ENCODE measurements at regions not wholly inside any gene's neighbourhood (a gene's known extent, or its start where the extent isn't known, plus 50 kb on each side); places are given as distances from the start of the nearest gene placed in this dataset.

GRCh38 chr5:24388448-24388847 lies 256.3 kb downstream of the CDH10 start:
- peaks cover 11 to 14% of the 10 kb centered on the region in 2 donors for H3K9me3 Mint-ChIP-seq
- peaks cover 4 to 18% of the 10 kb centered on the region in 2 donors for H3K36me3 Mint-ChIP-seq
- DNase-seq (ENCODE audit: low spot score in 2 of 2) (no peak), ATAC-seq (no peak)
- no peak overlapping the region for H3K27ac Mint-ChIP-seq

DNA sequence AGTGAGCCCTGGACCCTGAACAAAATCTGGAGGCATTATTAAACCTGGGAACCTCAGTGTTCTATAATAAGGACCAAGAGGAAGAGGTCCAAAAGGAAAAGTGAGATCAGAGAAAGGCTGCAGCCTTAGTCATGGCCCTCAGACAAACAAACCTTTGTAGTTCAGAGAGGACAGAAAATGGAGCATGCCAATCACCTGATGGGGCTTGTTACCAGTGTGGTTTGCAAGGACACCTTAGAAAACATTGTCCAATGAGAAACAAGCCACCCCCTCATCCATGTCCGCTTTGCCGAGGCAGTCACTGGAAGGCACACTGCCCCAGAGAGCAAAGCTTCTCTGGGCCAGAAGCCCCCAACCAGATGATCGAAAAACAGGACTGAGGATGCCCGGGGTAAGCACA lies 254.8 kb downstream of the CDH10 start:
- Mint-ChIP-seq H3K36me3 (peaks cover 4 to 18% of the 10 kb centered on the region in 2 donors), H3K9me3 (peaks cover 18 to 23% of the 10 kb centered on the region in 2 donors), H3K27ac (no peak overlapping the region)
- DNase-seq (ENCODE audit: low spot score in 2 of 2) (no peak), ATAC-seq (no peak)

GRCh38 chr5:24391816-24392215 lies 253.0 kb downstream of the CDH10 start:
- Mint-ChIP-seq H3K27ac (no peak overlapping the region), H3K36me3 (peaks cover 4 to 21% of the 10 kb centered on the region in 2 donors), H3K9me3 (peaks cover 21 to 26% of the 10 kb centered on the region in 2 donors)
- ATAC-seq (no peak), DNase-seq (ENCODE audit: low spot score in 2 of 2) (no peak)

DNA sequence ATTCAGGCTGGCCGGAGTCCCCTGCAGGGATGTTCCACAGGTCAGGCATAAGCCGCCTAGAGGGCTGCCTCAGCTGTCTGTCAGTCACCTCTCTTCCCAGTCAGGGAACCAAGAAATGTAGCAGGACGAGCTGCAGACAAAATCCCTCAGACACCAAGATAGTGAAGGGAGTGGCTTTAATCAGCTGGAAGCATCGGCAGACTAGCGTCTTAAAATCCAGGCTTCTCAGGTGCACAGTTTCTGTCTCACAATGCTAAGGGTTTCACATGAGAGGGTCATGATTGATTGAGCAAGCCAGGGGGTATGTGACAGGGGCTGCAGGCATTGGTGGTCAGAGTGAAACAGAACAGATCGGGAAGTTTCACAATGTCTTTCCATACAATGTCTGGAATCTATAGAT lies 247.2 kb downstream of the CDH10 start:
- Mint-ChIP-seq H3K9me3 (peaks cover 30 to 50% of the 10 kb centered on the region in 2 donors), H3K27ac (no peak overlapping the region), H3K36me3 (peaks cover 0 to 17% of the 10 kb centered on the region in 2 donors)
- DNase-seq (ENCODE audit: low spot score in 2 of 2) (no peak), ATAC-seq (no peak)

DNA sequence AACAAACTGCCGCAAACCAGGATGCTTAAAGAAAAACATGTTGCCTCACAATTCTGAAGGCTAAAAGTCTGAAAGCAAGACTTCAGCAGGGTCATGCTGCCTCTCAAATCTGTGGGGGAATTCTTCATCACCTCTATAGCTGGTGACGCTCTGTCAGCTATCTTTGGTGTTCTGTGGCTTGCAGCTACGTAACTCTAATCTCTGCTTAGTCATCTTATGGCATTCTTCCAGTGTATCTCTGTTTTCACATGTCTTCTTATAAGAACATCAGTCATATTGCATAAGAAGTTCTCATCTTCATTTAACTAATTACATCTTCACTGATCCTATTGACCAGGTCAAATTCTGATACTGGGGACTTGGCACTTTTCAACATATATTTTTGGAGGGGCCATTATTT lies 243.0 kb downstream of the CDH10 start:
- DNase-seq (ENCODE audit: low spot score in 2 of 2) (no peak), ATAC-seq (no peak)
- Mint-ChIP-seq H3K27ac (no peak overlapping the region), H3K9me3 (peaks cover 25 to 46% of the 10 kb centered on the region in 2 donors), H3K36me3 (peaks cover 0 to 15% of the 10 kb centered on the region in 2 donors)

GRCh38 chr5:24407466-24407865 lies 237.3 kb downstream of the CDH10 start:
- H3K36me3 Mint-ChIP-seq: no peaks in the 10 kb centered on the region
- no peak overlapping the region for H3K27ac Mint-ChIP-seq
- no peak for ATAC-seq
- H3K9me3 Mint-ChIP-seq: peaks cover 7 to 9% of the 10 kb centered on the region in 2 donors
- DNase-seq (ENCODE audit: low spot score in 2 of 2): no peak

DNA sequence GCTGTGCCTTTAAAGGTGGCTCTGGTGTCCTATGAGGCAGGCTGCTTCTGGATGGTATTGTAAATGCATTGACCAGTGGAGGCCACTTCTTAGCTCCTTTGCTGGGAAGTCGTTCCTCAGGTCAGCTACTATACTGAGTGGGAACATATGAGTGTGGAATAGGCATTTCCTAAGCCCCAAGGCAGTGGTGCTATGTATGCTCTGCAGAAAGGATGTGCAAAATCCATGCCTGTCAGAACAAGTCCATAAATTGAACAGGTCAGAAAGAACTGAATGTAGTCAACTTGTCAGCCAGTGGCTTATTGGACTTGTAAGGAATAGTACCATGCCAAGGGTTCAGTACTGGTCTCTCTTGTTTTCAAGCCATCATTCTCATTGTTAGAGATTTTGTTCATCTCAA lies 216.4 kb downstream of the CDH10 start:
- no peak overlapping the region for H3K27ac Mint-ChIP-seq
- no peaks in the 10 kb centered on the region for H3K36me3 Mint-ChIP-seq
- DNase-seq (ENCODE audit: low spot score in 2 of 2) (no peak), ATAC-seq (no peak)
- peaks cover 7 to 18% of the 10 kb centered on the region in 2 donors for H3K9me3 Mint-ChIP-seq

DNA sequence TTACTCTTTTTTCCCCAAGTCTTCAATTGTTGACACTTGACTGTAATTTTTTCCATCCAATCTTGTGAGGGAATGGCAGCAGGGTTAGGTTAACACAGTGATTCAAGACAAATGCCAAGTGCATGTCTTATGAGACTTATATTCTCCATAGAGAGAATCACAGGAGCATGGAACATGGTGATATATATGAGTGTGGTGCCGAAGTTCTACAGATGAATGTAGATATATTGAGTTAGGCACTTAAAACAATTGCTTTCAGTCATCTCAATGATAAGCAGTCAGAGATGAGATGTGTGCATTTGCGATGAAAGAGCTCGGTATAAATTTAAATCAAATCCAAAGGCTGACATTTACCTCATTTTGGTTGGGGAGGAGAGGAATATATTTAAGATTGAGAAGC lies 211.2 kb downstream of the CDH10 start:
- H3K36me3 Mint-ChIP-seq: peaks cover 0 to 9% of the 10 kb centered on the region in 2 donors
- no peak overlapping the region for H3K27ac Mint-ChIP-seq
- H3K9me3 Mint-ChIP-seq: peaks cover 12 to 31% of the 10 kb centered on the region in 2 donors
- DNase-seq (ENCODE audit: low spot score in 2 of 2) (no peak), ATAC-seq (no peak)

Data from activated naive CD4-positive, alpha-beta T cell treated with anti-CD3 and anti-CD28 coated beads, Interleukin-2, amount 50 U/mL, for 72 hours (primary cell).